Esophagus muscularis mucosa (tissue), 4 donors: ENCODE measurements at regions not wholly inside any gene's neighbourhood (a gene's known extent, or its start where the extent isn't known, plus 50 kb on each side); places are given as distances from the start of the nearest gene placed in this dataset.

Experiments used
- DNase-seq: peaks from one replicate; pipeline ENCODE4 v3.0.0-alpha.2; 2017; ENCODE audit errors: extremely low spot score
- H3K27ac ChIP-seq, 4 donors: fragments of 200-600 bp; sonication (generic); replicated peaks in 1 of 4; 1 replicate in 3 of 4; 2 replicates in 1 of 4; pipeline ENCODE4 v1.5.1; 2016 to 2019; ENCODE audit warnings: mild to moderate bottlenecking in 1 of 4
- H3K27me3 ChIP-seq, 4 donors: fragments of 200-600 bp; sonication (generic); one replicate each; pipeline versions ENCODE4 v1.5.1 to v1.6.0; 2016 to 2019
- H3K36me3 ChIP-seq, 4 donors: fragments of 200-600 bp; sonication (generic); one replicate each; pipeline ENCODE4 v1.5.1; 2016 to 2019
- H3K4me1 ChIP-seq, 4 donors: fragments of 200-600 bp; sonication (generic); one replicate each; pipeline ENCODE4 v1.5.1; 2016 to 2019
- H3K4me3 ChIP-seq, 4 donors: fragments of 200-600 bp; sonication (generic); 1 replicate in 2 of 4; 2 replicates in 2 of 4; pipeline ENCODE4 v1.5.1; 2016 to 2019; ENCODE audit warnings: mild to moderate bottlenecking in 4 of 4, moderate library complexity in 1 of 4
- H3K9me3 ChIP-seq, 4 donors: fragments of 200-600 bp; sonication (generic); 1 replicate in 3 of 4; 2 replicates in 1 of 4; pipeline ENCODE4 v1.5.1; 2016 to 2019
- EP300 ChIP-seq: sonication (generic); formaldehyde crosslinking; IDR thresholded peaks from one replicate; pipeline ENCODE4 v1.6.1; 2017; ENCODE audit warnings: antibody characterized with exemption
- POLR2A ChIP-seq: fragments of 450-650 bp; IDR thresholded peaks from one replicate; pipeline ENCODE4 v1.6.1; 2017; ENCODE audit warnings: antibody characterized with exemption, moderate library complexity, mild to moderate bottlenecking, low read depth
- POLR2AphosphoS5 ChIP-seq, 2 donors: sonication (generic); formaldehyde crosslinking; IDR thresholded peaks; one replicate each; pipeline ENCODE4 v1.6.1; 2017; ENCODE audit warnings: antibody characterized with exemption in 2 of 2
- WGBS: methylation state at CpG from one replicate; pipeline ENCODE4 v1.1.5; 2018; 5-methylcytosine and 5-hydroxymethylcytosine counted together
- intact Hi-C: fragments of 100-400 bp; cut with DNase I; formaldehyde crosslinking; loops from one replicate; pipeline ENCODE4 v1.15.1; 2023
- TF ChIP-seq, protein P1 (sequence below), 3 experiments: fragments of 200-600 bp in 2 of 3; fragments of 450-650 bp in 1 of 3; sonication (generic) in 2 of 3; IDR thresholded peaks; one replicate each; pipeline ENCODE4 v1.5.1; 2017 to 2019; ENCODE audit warnings: antibody characterized with exemption in 3 of 3, mild to moderate bottlenecking in 2 of 3, moderate library complexity in 1 of 3

DNA sequence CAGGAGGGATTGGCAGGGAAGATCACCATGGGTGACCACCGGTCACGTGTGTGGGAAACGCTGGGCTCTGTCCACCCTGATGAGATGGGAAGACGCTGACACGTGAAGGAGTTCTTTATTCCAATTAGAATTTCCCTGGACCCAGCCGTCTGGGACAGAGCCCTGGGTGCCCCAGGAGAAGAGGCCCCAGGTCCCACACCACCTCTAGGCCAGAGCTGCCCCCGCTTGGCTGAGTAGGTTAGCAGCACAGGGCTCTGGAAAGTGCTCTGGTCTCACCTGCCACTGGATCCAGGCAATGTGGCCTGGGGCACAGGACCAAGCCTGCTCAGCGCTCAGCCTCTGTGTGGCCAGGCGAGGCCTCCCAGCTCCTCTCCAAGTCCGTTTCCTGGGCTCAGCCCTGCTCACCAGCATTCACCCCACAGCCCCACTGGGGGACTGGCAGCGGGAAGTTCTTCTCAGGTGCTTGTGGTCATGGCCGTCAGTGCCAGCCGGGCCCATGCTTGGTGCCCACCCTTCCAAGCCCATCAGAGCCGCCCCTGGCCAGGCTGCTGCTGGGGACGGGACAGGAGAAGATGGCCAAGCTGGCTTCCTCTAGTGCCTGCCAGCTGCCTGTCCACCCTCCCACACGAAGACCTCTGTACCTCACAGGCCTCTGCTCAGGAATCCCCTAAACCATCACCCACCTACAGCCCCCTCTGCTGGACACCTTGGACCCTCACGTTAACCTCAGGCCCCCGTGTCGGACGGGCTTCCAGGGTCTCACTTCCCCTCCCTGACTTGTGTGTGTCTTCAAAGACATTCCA lies 62.5 kb upstream of the FGF3 start:
- peaks cover 0 to 60% (median 0%) of the 10 kb centered on the region in 4 donors for H3K27me3 ChIP-seq
- DNase-seq: no peak
- no peaks in the 10 kb centered on the region for H3K9me3 ChIP-seq
- intact Hi-C loops: no loop called here
- H3K4me1 ChIP-seq: no peaks in the 10 kb centered on the region
- TF ChIP-seq, protein P1, sequence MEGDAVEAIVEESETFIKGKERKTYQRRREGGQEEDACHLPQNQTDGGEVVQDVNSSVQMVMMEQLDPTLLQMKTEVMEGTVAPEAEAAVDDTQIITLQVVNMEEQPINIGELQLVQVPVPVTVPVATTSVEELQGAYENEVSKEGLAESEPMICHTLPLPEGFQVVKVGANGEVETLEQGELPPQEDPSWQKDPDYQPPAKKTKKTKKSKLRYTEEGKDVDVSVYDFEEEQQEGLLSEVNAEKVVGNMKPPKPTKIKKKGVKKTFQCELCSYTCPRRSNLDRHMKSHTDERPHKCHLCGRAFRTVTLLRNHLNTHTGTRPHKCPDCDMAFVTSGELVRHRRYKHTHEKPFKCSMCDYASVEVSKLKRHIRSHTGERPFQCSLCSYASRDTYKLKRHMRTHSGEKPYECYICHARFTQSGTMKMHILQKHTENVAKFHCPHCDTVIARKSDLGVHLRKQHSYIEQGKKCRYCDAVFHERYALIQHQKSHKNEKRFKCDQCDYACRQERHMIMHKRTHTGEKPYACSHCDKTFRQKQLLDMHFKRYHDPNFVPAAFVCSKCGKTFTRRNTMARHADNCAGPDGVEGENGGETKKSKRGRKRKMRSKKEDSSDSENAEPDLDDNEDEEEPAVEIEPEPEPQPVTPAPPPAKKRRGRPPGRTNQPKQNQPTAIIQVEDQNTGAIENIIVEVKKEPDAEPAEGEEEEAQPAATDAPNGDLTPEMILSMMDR (IDR thresholded peaks at IDR 0.05): no peak
- TF ChIP-seq POLR2AphosphoS5 (IDR thresholded peaks at IDR 0.05): no peak
- no peak for TF ChIP-seq EP300
- TF ChIP-seq POLR2A: no peak
- H3K27ac ChIP-seq: no peak overlapping the region
- 79% methylated on average over 19 of the region's 20 CpGs for WGBS
- H3K36me3 ChIP-seq: no peaks in the 10 kb centered on the region
- H3K4me3 ChIP-seq: no peak overlapping the region

DNA sequence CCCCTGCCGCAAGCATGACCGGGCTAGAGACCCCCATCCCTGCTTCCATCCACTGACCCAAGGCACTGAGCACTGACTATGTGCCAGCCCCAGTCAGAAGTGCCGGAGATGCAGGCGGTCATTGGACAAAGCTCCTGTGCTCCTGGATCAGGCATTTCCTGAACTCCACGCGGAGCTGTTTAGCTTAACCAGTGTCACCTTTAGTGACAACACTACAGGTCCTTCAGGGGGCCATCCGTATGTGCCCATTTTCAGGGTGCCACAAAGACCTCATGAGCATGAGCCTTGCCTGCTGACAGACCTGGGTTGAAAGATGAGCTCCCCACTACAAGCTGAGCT lies 63.0 kb upstream of the FGF3 start:
- Histone ChIP-seq H3K4me1 (no peaks in the 10 kb centered on the region), H3K9me3 (no peaks in the 10 kb centered on the region), H3K27ac (no peak overlapping the region), H3K4me3 (no peak overlapping the region), H3K27me3 (peaks cover 0 to 60% (median 0%) of the 10 kb centered on the region in 4 donors), H3K36me3 (no peaks in the 10 kb centered on the region)
- 86% methylated on average over 5 of the region's 7 CpGs for WGBS
- TF ChIP-seq POLR2AphosphoS5 (IDR thresholded peaks at IDR 0.05): no peak
- no peak for TF ChIP-seq POLR2A
- no peak for DNase-seq
- intact Hi-C loops: no loop called here

DNA sequence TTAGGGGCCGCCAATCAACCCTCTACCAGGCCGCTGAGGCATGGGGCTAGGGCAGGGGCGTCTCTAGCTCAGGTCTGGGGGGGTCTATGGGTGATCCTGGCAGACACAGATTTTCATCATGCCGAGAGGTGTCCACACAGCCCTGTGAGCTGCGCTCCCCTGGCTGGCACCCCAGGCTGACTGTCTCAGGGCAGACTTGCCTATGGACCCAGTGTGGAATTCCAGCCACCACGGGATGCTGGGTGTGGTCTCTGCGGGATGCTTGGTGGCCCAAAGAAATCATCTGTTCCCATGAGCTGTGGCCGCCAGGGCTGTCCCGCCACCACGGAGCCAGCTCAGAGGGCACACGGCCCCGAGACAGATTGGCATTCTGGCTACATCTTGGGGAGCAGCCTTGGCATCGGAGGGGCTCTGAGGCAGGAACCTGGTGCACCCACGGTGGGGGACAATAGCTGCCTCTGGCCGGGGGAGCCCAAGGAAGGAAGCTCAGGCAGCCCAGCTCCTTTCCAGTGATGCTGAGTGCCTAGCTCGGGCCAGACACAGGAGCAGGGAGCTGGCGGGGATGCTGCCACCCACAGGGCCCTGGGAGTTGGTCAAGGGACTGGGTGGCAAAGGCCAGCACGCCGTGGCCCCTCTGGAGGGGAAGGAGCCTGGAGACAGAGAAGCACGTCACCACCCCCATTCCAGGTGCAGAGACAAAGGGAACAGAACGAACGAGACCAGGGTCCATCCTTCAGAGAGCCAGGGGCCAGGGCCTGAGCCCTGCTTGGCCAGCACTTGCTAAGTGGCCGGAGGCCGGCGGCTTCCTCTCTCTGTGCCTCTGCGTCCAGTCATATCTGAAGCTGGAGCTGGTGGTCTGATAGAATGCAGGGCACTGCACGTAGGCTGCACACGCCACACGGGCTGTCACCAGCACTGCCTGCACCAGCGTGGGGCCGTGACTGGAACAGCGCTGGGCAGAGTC lies 64.4 kb upstream of the FGF3 start:
- DNase-seq: no peak
- WGBS: 88% methylated on average over 25 of the region's 32 CpGs
- Histone ChIP-seq H3K4me3 (no peak overlapping the region), H3K27me3 (peaks cover 0 to 68% (median 0%) of the 10 kb centered on the region in 4 donors), H3K27ac (no peak overlapping the region), H3K4me1 (peaks cover 0 to 3% (median 0%) of the 10 kb centered on the region in 4 donors), H3K36me3 (no peaks in the 10 kb centered on the region), H3K9me3 (no peaks in the 10 kb centered on the region)
- intact Hi-C loops: no loop called here
- TF ChIP-seq EP300: no peak

DNA sequence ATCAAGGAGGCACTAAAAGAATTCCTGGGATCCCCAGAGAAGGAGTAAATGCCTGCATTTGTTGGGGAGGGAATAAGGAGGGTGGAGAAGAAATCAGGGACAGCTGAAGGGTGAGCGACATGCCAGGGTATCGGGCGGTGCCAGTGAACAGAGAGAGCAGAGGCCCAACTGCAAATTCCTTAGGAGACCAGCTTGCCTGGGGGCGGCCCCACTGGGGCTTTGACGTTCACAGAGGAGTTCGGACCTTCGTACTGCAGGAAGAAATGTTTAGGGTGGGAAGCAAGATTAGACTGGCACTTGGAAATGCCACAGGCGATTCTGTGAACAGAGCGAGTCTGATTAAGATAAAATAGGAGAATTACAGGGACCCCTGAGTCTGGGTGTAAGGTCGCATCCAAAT lies 65.1 kb upstream of the FGF3 start:
- WGBS: 94% methylated on average over 10 of the region's 10 CpGs
- TF ChIP-seq, protein P1 (IDR thresholded peaks at IDR 0.05): no peak
- TF ChIP-seq POLR2A: no peak
- no peak for TF ChIP-seq EP300
- no peak for TF ChIP-seq POLR2AphosphoS5 (IDR thresholded peaks at IDR 0.05)
- Histone ChIP-seq H3K9me3 (no peaks in the 10 kb centered on the region), H3K4me1 (peaks cover 0 to 3% (median 0%) of the 10 kb centered on the region in 4 donors), H3K4me3 (no peak overlapping the region), H3K27me3 (peaks cover 0 to 72% (median 0%) of the 10 kb centered on the region in 4 donors), H3K27ac (no peak overlapping the region), H3K36me3 (no peaks in the 10 kb centered on the region)
- no peak for DNase-seq
- intact Hi-C loops: no loop called here

DNA sequence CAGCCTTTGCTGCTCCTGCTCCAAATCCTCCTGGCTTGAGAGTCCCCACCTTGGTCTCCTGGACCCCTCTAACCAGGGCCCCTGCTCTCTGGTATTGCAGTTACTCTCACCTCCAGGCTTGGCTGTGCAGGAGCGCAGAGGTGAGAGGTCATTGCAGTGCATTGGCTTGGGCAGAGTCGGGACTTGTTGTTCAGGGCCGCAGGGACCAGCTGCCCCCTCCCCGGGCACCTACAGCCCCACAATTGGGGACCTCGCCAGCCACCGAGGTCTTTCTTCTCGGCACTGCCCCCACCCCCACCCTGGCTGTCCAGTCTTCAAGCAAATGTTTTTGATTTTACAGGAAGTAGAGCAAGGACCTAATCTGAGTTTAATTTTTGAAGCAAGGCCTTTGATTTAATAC lies 65.5 kb upstream of the FGF3 start:
- no peaks in the 10 kb centered on the region for H3K36me3 ChIP-seq
- WGBS: 78% methylated on average over 6 of the region's 7 CpGs
- DNase-seq: no peak
- intact Hi-C loops: loop anchor here (5.0 kb wide), 1 partner anchor 197 kb away; no protein-coding TSS in a partner anchor
- H3K9me3 ChIP-seq: no peaks in the 10 kb centered on the region
- H3K4me1 ChIP-seq: peaks cover 0 to 3% (median 0%) of the 10 kb centered on the region in 4 donors
- TF ChIP-seq EP300 (no peak), POLR2A (no peak), POLR2AphosphoS5 (IDR thresholded peaks at IDR 0.05) (no peak)
- TF ChIP-seq, protein P1 (IDR thresholded peaks at IDR 0.05): no peak
- H3K4me3 ChIP-seq: no peak overlapping the region
- no peak overlapping the region for H3K27ac ChIP-seq
- peaks cover 0 to 75% (median 0%) of the 10 kb centered on the region in 4 donors for H3K27me3 ChIP-seq
